IPS-20b (cell line): ENCODE measurements at regions not wholly inside any gene's neighbourhood (a gene's known extent, or its start where the extent isn't known, plus 50 kb on each side); places are given as distances from the start of the nearest gene placed in this dataset.

Source experiments
- H3K27ac ChIP-seq: one replicate; pipeline ENCODE4 v1.5.1; 2013; ENCODE audit warnings: low read length
- H3K27me3 ChIP-seq: 2 replicates; pipeline ENCODE4 v1.6.1; 2013; ENCODE audit warnings: mild to moderate bottlenecking, low read length, inconsistent platforms; ENCODE audit not compliant: insufficient read depth
- H3K36me3 ChIP-seq: 2 replicates; pipeline ENCODE4 v1.6.1; 2013; ENCODE audit warnings: low read depth, mild to moderate bottlenecking, inconsistent platforms, low read length, moderate library complexity; ENCODE audit not compliant: insufficient read depth
- H3K4me1 ChIP-seq: 2 replicates; pipeline ENCODE4 v1.6.1; 2013; ENCODE audit warnings: mild to moderate bottlenecking, control low read depth, inconsistent platforms, low read length, moderate library complexity; ENCODE audit not compliant: insufficient read depth
- H3K4me3 ChIP-seq: 2 replicates; pipeline ENCODE4 v1.5.1; 2013; ENCODE audit warnings: mild to moderate bottlenecking, low read length, inconsistent platforms
- H3K9ac ChIP-seq: 2 replicates; pipeline ENCODE4 v1.6.1; 2013; ENCODE audit warnings: low read depth, mild to moderate bottlenecking, inconsistent platforms, low read length, moderate library complexity
- H3K9me3 ChIP-seq: 2 replicates; pipeline ENCODE4 v1.6.1; 2013; ENCODE audit warnings: mild to moderate bottlenecking, low read depth, low read length, inconsistent platforms; ENCODE audit not compliant: insufficient read depth

GRCh38 chr5:144581044-144581443 is 410.4 kb downstream of the KCTD16 start:
- Histone ChIP-seq H3K27ac (no peak overlapping the region), H3K9ac (no peak overlapping the region), H3K36me3 (no peaks in the 10 kb centered on the region), H3K4me3 (no peak overlapping the region), H3K4me1 (peaks cover 17% of the 10 kb centered on the region), H3K27me3 (no peaks in the 10 kb centered on the region), H3K9me3 (no peaks in the 10 kb centered on the region)

DNA sequence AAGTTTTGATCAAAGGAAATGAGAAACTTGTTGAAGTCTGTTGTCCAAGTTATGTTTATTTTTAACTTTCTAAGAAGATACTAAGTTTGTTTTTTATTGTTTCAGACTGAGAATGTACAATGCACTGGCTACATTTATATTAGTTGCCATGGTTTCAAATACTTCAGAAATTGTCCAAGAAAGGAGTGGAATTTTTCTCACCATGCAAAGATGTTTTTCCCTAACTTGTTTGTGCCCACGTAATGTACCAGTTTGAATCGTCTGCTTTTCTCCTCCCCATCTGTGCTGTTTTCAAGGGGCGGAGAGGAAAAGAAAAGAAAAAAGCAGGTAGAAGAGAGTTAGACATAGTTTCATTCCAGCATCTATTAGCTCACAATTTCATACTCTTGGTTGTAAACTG is 407.0 kb downstream of the KCTD16 start:
- Histone ChIP-seq H3K27me3 (no peaks in the 10 kb centered on the region), H3K9me3 (no peaks in the 10 kb centered on the region), H3K27ac (no peak overlapping the region), H3K36me3 (no peaks in the 10 kb centered on the region), H3K4me1 (0 out of 2 replicates have a peak, but pooled peaks cover 3% of the 10 kb centered on the region), H3K4me3 (no peak overlapping the region), H3K9ac (no peak overlapping the region)

DNA sequence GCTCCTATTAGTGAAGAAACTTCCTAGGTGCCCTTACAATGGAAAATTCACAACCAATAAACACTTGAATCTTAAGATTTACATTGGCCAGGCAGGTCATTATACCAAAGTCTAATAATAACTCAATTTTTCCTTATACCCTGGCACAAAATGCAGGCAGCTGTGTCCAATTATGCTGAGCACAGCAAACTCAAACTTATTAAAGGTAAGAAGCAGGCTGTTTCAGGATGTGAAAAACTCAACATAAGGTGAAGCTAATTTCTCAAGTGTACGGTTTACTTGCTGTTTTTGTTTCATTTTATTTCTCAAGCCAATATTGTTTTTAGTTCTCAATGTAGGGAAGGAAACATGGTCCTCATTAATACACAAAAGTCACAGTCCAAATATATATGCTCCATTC is 405.1 kb downstream of the KCTD16 start:
- no peaks in the 10 kb centered on the region for H3K27me3 ChIP-seq
- H3K36me3 ChIP-seq = no peaks in the 10 kb centered on the region
- H3K9ac ChIP-seq = no peak overlapping the region
- H3K4me1 ChIP-seq = no peaks in the 10 kb centered on the region
- no peaks in the 10 kb centered on the region for H3K9me3 ChIP-seq
- H3K27ac ChIP-seq = no peak overlapping the region
- no peak overlapping the region for H3K4me3 ChIP-seq

- no peaks in the 10 kb centered on the region for H3K9me3 ChIP-seq
- H3K4me3 ChIP-seq = no peak overlapping the region
- peaks cover 4% of the 10 kb centered on the region; the same call in 1 of the 2 replicates for H3K4me1 ChIP-seq
- no peak overlapping the region for H3K9ac ChIP-seq
- H3K27ac ChIP-seq = no peak overlapping the region
- no peaks in the 10 kb centered on the region for H3K36me3 ChIP-seq
- H3K27me3 ChIP-seq = no peaks in the 10 kb centered on the region
Observed at GRCh38 chr5:144567421-144567780, 396.7 kb downstream of the KCTD16 start.

DNA sequence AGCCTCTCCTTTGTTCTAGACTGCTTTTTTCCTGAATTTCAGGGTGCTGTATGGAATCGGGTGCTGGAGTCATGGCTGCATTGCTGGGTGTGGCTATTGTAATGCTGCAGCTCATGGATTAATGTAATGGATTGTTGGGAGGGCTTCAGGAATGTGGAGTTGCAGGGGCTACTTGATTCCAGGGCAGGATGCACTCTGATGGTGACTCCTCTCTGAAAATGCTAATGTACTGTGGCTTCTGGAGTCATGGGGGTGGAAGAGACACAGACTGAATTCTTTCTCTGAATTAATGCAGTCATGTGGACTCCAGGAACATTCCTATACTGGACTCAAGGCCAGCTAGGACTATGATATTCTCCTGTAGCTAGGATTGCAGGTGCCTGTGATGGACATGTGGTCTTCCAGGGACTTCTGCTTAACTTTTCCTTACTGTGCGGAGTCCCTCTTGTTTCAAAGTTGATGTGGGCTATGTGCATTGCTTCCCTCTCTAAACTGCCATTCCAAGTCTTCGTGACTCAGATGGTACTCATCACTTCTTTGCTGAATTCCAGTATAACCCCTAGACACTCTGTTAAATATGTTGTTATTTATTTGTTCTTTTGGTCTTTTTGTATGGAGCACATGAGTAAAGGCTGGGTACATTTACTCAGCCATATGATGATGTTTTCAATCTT is 396.2 kb downstream of the KCTD16 start:
- H3K27ac ChIP-seq = no peak overlapping the region
- H3K36me3 ChIP-seq = no peaks in the 10 kb centered on the region
- H3K4me3 ChIP-seq = no peak overlapping the region
- no peak overlapping the region for H3K9ac ChIP-seq
- H3K4me1 ChIP-seq = peaks cover 4% of the 10 kb centered on the region; the same call in 1 of the 2 replicates
- no peaks in the 10 kb centered on the region for H3K27me3 ChIP-seq
- H3K9me3 ChIP-seq = no peaks in the 10 kb centered on the region

DNA sequence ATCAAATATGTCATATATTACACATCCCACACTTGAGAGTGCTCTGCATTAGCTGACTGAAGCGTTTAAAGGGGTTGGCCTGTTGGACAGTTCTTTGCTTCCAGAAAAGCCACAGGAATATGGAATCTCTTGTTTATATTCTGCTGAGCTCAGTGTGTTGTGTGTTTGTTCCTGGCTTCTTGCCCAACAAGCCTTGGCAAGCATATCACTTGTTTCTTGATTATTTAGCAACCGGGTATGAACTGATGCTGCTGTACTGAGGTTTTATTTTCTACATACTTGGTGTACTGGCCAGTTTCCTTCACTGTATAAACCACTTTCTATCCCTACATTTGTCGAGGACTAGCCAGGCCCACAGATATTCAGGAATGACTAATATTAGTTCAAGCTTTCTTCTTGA is 378.9 kb downstream of the KCTD16 start:
- no peak overlapping the region for H3K4me3 ChIP-seq
- no peaks in the 10 kb centered on the region for H3K36me3 ChIP-seq
- H3K9me3 ChIP-seq = no peaks in the 10 kb centered on the region
- no peak overlapping the region for H3K27ac ChIP-seq
- H3K4me1 ChIP-seq = no peaks in the 10 kb centered on the region
- no peaks in the 10 kb centered on the region for H3K27me3 ChIP-seq
- no peak overlapping the region for H3K9ac ChIP-seq

GRCh38 chr5:144548936-144549335 is 378.3 kb downstream of the KCTD16 start:
- Histone ChIP-seq H3K9me3 (no peaks in the 10 kb centered on the region), H3K27ac (no peak overlapping the region), H3K27me3 (no peaks in the 10 kb centered on the region), H3K36me3 (no peaks in the 10 kb centered on the region), H3K4me1 (no peaks in the 10 kb centered on the region), H3K4me3 (no peak overlapping the region), H3K9ac (no peak overlapping the region)

DNA sequence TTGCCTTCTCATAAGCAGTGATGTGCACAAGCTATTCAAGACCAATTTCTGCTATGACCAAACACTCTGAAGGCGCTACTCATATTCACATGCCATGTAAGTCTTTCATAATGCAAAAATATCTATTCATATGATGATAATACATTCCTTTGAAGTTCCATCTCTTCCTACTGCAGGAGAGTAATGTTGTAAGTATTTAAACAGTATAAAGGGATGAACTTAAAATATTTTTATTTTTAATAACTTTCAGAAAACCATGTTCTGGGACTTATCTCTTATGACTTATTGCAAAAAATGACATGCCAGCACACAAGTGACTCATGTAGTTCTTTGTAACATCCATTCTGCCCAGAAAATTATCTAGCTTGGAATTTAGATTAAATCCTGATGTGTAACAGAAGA is 376.4 kb downstream of the KCTD16 start:
- Histone ChIP-seq H3K4me3 (no peak overlapping the region), H3K4me1 (no peaks in the 10 kb centered on the region), H3K27ac (no peak overlapping the region), H3K27me3 (no peaks in the 10 kb centered on the region), H3K36me3 (no peaks in the 10 kb centered on the region), H3K9ac (no peak overlapping the region), H3K9me3 (no peaks in the 10 kb centered on the region)

- Histone ChIP-seq H3K27ac (no peak overlapping the region), H3K9ac (no peak overlapping the region), H3K36me3 (no peaks in the 10 kb centered on the region), H3K27me3 (no peaks in the 10 kb centered on the region), H3K4me1 (no peaks in the 10 kb centered on the region), H3K9me3 (peaks cover 4% of the 10 kb centered on the region; the same call in 1 of the 2 replicates), H3K4me3 (no peak overlapping the region)
Observed at GRCh38 chr5:144538845-144539244, 368.2 kb downstream of the KCTD16 start.
